GM12878 (cell line): ENCODE measurements at regions not wholly inside any gene's neighbourhood (a gene's known extent, or its start where the extent isn't known, plus 50 kb on each side); places are given as distances from the start of the nearest gene placed in this dataset.

Experiments used
- CREB1 ChIP-seq: IDR thresholded peaks from 2 replicates; pipeline ENCODE4 v1.6.1; 2012; ENCODE audit warnings: low read depth, mild to moderate bottlenecking, inconsistent platforms
- POLR2AphosphoS5 ChIP-seq: IDR thresholded peaks from 2 replicates; pipeline ENCODE4 v1.6.1; 2011; ENCODE audit warnings: mild to moderate bottlenecking, low read length, inconsistent platforms
- TF ChIP-seq, protein P1 (sequence below), 3 experiments: IDR thresholded peaks in 2 of 3; conservative IDR thresholded peaks in 1 of 3; 2 replicates each; pipeline ENCODE4 v1.5.1; 2011; ENCODE audit warnings: low read depth in 3 of 3, low read length in 3 of 3, mild to moderate bottlenecking in 3 of 3, control low read depth in 2 of 3, moderate library complexity in 2 of 3, inconsistent platforms in 1 of 3, mixed read lengths in 1 of 3; ENCODE audit not compliant: control insufficient read depth in 2 of 3, insufficient read depth in 1 of 3; ENCODE audit errors: extremely low read depth in 1 of 3

GRCh38 chr10:28214219-28214618 lies 88.6 kb downstream of the MPP7 start:
- TF ChIP-seq, protein P1, sequence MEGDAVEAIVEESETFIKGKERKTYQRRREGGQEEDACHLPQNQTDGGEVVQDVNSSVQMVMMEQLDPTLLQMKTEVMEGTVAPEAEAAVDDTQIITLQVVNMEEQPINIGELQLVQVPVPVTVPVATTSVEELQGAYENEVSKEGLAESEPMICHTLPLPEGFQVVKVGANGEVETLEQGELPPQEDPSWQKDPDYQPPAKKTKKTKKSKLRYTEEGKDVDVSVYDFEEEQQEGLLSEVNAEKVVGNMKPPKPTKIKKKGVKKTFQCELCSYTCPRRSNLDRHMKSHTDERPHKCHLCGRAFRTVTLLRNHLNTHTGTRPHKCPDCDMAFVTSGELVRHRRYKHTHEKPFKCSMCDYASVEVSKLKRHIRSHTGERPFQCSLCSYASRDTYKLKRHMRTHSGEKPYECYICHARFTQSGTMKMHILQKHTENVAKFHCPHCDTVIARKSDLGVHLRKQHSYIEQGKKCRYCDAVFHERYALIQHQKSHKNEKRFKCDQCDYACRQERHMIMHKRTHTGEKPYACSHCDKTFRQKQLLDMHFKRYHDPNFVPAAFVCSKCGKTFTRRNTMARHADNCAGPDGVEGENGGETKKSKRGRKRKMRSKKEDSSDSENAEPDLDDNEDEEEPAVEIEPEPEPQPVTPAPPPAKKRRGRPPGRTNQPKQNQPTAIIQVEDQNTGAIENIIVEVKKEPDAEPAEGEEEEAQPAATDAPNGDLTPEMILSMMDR (IDR thresholded peaks at IDR 0.05 in 2 of 3, conservative IDR thresholded peaks at IDR 0.05 in 1 of 3; ENCODE audit: control insufficient read depth in 2 of 3, extremely low read depth in 1 of 3, insufficient read depth in 1 of 3, low read depth in 3 of 3, low read length in 3 of 3) = no peak
- no peak for TF ChIP-seq POLR2AphosphoS5
- TF ChIP-seq CREB1 = no peak
